ENCODE measurements at regions not wholly inside any gene's neighbourhood (a gene's known extent, or its start where the extent isn't known, plus 50 kb on each side); places are given as distances from the start of the nearest gene placed in this dataset.

DNA sequence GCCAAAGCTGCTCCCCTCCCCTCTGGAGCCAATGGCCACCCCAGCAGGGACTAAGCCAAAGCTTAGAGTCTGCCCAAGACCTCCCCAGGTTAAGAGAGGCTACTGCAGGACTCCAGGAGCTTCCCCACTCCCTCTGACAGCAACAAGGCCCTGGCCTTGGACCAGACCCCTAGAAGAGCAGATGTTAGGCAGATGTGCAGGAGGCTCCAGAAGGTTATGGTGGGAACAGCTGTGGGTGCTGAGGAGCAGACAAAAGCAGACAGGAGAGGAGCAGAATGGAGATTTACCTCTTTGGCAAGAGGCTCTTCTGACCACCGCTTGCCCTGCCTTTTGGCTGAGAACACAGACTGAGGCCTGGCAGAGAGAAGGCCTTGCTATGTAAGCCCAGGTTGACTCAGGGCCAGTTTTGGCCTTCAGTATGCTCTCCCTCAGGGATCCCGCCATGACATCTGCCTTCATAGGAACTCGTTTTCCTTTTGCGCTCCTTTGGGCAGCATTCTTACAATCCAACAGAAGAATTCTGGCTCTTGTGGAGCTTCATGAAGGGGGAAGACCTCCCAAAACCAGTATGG, 113.0 kb downstream of the RBFOX3 start:
- TF ChIP-seq, protein P1, sequence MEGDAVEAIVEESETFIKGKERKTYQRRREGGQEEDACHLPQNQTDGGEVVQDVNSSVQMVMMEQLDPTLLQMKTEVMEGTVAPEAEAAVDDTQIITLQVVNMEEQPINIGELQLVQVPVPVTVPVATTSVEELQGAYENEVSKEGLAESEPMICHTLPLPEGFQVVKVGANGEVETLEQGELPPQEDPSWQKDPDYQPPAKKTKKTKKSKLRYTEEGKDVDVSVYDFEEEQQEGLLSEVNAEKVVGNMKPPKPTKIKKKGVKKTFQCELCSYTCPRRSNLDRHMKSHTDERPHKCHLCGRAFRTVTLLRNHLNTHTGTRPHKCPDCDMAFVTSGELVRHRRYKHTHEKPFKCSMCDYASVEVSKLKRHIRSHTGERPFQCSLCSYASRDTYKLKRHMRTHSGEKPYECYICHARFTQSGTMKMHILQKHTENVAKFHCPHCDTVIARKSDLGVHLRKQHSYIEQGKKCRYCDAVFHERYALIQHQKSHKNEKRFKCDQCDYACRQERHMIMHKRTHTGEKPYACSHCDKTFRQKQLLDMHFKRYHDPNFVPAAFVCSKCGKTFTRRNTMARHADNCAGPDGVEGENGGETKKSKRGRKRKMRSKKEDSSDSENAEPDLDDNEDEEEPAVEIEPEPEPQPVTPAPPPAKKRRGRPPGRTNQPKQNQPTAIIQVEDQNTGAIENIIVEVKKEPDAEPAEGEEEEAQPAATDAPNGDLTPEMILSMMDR (IDR thresholded peaks at IDR 0.05; ENCODE audit: poor library complexity, severe bottlenecking), result no peak
- TF ChIP-seq MXI1 (conservative IDR thresholded peaks at IDR 0.05; ENCODE audit: poor library complexity, severe bottlenecking) (no peak), TAF1 (IDR thresholded peaks at IDR 0.05; ENCODE audit: low read depth) (no peak), EZH2 (IDR thresholded peaks at IDR 0.05; ENCODE audit: borderline replicate concordance, insufficient read depth, low read length, poor library complexity, severe bottlenecking) (no peak), EP300 (conservative IDR thresholded peaks at IDR 0.05; ENCODE audit: poor library complexity, severe bottlenecking) (no peak), SMC3 (conservative IDR thresholded peaks at IDR 0.05; ENCODE audit: poor library complexity) (no peak), POLR2AphosphoS5 (IDR thresholded peaks at IDR 0.05) (no peak), RAD21 (conservative IDR thresholded peaks at IDR 0.05) (no peak)
- TF ChIP-seq, protein P2, sequence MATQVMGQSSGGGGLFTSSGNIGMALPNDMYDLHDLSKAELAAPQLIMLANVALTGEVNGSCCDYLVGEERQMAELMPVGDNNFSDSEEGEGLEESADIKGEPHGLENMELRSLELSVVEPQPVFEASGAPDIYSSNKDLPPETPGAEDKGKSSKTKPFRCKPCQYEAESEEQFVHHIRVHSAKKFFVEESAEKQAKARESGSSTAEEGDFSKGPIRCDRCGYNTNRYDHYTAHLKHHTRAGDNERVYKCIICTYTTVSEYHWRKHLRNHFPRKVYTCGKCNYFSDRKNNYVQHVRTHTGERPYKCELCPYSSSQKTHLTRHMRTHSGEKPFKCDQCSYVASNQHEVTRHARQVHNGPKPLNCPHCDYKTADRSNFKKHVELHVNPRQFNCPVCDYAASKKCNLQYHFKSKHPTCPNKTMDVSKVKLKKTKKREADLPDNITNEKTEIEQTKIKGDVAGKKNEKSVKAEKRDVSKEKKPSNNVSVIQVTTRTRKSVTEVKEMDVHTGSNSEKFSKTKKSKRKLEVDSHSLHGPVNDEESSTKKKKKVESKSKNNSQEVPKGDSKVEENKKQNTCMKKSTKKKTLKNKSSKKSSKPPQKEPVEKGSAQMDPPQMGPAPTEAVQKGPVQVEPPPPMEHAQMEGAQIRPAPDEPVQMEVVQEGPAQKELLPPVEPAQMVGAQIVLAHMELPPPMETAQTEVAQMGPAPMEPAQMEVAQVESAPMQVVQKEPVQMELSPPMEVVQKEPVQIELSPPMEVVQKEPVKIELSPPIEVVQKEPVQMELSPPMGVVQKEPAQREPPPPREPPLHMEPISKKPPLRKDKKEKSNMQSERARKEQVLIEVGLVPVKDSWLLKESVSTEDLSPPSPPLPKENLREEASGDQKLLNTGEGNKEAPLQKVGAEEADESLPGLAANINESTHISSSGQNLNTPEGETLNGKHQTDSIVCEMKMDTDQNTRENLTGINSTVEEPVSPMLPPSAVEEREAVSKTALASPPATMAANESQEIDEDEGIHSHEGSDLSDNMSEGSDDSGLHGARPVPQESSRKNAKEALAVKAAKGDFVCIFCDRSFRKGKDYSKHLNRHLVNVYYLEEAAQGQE (IDR thresholded peaks at IDR 0.05; ENCODE audit: borderline replicate concordance), result no peak

Measured in neural cell (in vitro differentiated cells).